OCI-LY3 (cell line): ENCODE measurements at regions not wholly inside any gene's neighbourhood (a gene's known extent, or its start where the extent isn't known, plus 50 kb on each side); places are given as distances from the start of the nearest gene placed in this dataset.

Experiments used
- EZH2phosphoT487 ChIP-seq: fragments of 200-600 bp; shearing (Covaris generic); IDR thresholded peaks from 2 replicates; pipeline ENCODE4 v1.6.1; 2018; ENCODE audit warnings: antibody characterized with exemption, mixed run types, low read depth
- TF ChIP-seq, protein P1 (sequence below): fragments of 200-600, 300-600 bp; sonication (generic); IDR thresholded peaks from 2 replicates; pipeline ENCODE4 v1.5.1; 2014; ENCODE audit warnings: antibody characterized with exemption, low read length, low read depth

DNA sequence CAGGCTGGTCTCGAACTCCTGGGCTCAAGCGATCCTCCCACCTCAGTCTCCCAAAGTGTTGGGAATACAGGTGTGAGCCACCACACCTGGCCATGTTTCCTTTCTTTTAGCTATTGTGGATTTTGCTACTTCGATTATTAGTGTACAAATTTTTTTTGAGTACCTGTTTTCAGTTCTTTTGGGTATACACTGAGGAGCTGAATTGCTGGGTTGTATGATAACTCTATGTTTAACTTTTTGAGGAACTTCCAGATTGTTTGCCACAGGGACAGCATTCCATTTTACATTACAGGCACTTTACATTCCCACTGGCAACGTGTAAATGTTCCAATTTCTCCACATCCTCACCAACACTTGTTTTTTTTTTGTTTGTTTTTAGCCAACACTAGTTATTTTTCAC lies 198.1 kb upstream of the TBX3 start:
- TF ChIP-seq, protein P1, sequence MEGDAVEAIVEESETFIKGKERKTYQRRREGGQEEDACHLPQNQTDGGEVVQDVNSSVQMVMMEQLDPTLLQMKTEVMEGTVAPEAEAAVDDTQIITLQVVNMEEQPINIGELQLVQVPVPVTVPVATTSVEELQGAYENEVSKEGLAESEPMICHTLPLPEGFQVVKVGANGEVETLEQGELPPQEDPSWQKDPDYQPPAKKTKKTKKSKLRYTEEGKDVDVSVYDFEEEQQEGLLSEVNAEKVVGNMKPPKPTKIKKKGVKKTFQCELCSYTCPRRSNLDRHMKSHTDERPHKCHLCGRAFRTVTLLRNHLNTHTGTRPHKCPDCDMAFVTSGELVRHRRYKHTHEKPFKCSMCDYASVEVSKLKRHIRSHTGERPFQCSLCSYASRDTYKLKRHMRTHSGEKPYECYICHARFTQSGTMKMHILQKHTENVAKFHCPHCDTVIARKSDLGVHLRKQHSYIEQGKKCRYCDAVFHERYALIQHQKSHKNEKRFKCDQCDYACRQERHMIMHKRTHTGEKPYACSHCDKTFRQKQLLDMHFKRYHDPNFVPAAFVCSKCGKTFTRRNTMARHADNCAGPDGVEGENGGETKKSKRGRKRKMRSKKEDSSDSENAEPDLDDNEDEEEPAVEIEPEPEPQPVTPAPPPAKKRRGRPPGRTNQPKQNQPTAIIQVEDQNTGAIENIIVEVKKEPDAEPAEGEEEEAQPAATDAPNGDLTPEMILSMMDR = no peak
- TF ChIP-seq EZH2phosphoT487 = no peak
